Left hindlimb (tissue), 1 donor: ENCODE measurements at regions not wholly inside any gene's neighbourhood (a gene's known extent, or its start where the extent isn't known, plus 50 kb on each side); places are given as distances from the start of the nearest gene placed in this dataset.
"Not testable (repeated sequence)": the region's sequence is repeated elsewhere in the genome, so short reads cannot be mapped to it uniquely, and the experiment has no call there.

Source experiments
- DNase-seq: peaks from one replicate; pipeline ENCODE4 v3.0.0-alpha.2; 2018

- peak; percentile 62 for DNase-seq
These were observed 448.0 kb downstream of the MIAT start for GRCh38 chr22:27105142-27106025.

GRCh38 chr22:27106985-27107384, 449.6 kb downstream of the MIAT start:
- DNase-seq, result no peak

GRCh38 chr22:27107386-27107785, 450.0 kb downstream of the MIAT start:
- DNase-seq, result no peak

GRCh38 chr22:27107824-27108223, 450.4 kb downstream of the MIAT start:
- DNase-seq, result no peak

GRCh38 chr22:27108425-27109114, 451.2 kb downstream of the MIAT start:
- DNase-seq, result peak; percentile 46

GRCh38 chr22:27109406-27109805, 452.0 kb downstream of the MIAT start:
- not testable (repeated sequence) for DNase-seq

GRCh38 chr22:27110665-27111451, 453.5 kb downstream of the MIAT start:
- no peak for DNase-seq

- DNase-seq, result no peak
These were observed 454.6 kb downstream of the MIAT start for GRCh38 chr22:27111796-27112672.

GRCh38 chr22:27113211-27113635, 455.8 kb downstream of the MIAT start:
- no peak for DNase-seq

- no peak for DNase-seq
These were observed 456.3 kb downstream of the MIAT start for GRCh38 chr22:27113641-27114040.

- DNase-seq, result no peak
These were observed 456.8 kb downstream of the MIAT start for GRCh38 chr22:27114186-27114585.

- no peak for DNase-seq
These were observed 458.0 kb downstream of the MIAT start for GRCh38 chr22:27115410-27115809.

- DNase-seq, result no peak
These were observed 458.4 kb downstream of the MIAT start for GRCh38 chr22:27115816-27116256.

- no peak for DNase-seq
These were observed 459.1 kb downstream of the MIAT start for GRCh38 chr22:27116312-27117086.

- DNase-seq, result no peak
These were observed 462.6 kb downstream of the MIAT start for GRCh38 chr22:27120036-27120435.

GRCh38 chr22:27122574-27122973, 465.2 kb downstream of the MIAT start:
- no peak for DNase-seq

- no peak for DNase-seq
These were observed 466.5 kb downstream of the MIAT start for GRCh38 chr22:27123880-27124279.

GRCh38 chr22:27124351-27124966, 467.1 kb downstream of the MIAT start:
- DNase-seq, result no peak

- no peak for DNase-seq
These were observed 468.2 kb downstream of the MIAT start for GRCh38 chr22:27125539-27125938.

GRCh38 chr22:27127911-27128310, 470.5 kb downstream of the MIAT start:
- no peak for DNase-seq
